IMR-90 (cell line): ENCODE measurements at regions not wholly inside any gene's neighbourhood (a gene's known extent, or its start where the extent isn't known, plus 50 kb on each side); places are given as distances from the start of the nearest gene placed in this dataset.

Experiments
- BHLHE40 ChIP-seq: fragments of 150-350 bp; IDR thresholded peaks from 2 replicates; pipeline ENCODE4 v1.6.1; 2016; ENCODE audit warnings: mild to moderate bottlenecking, low read depth, low read length
- CEBPB ChIP-seq: IDR thresholded peaks from 2 replicates; pipeline ENCODE4 v1.6.1; 2012; ENCODE audit warnings: low read depth, low read length, improper control_type of control experiment
- CHD1 ChIP-seq: IDR thresholded peaks from 2 replicates; pipeline ENCODE4 v1.6.1; 2012; ENCODE audit warnings: low read depth, low read length, improper control_type of control experiment
- FOS ChIP-seq: fragments of 150-350 bp; IDR thresholded peaks from 2 replicates; pipeline ENCODE4 v1.6.1; 2016; ENCODE audit warnings: low read depth, low read length
- MAFK ChIP-seq: IDR thresholded peaks from 2 replicates; pipeline ENCODE4 v1.6.1; 2012; ENCODE audit warnings: low read depth, low read length, improper control_type of control experiment
- MAZ ChIP-seq: IDR thresholded peaks from 2 replicates; pipeline ENCODE4 v1.6.1; 2012; ENCODE audit warnings: low read depth, mild to moderate bottlenecking, low read length, improper control_type of control experiment, moderate library complexity, borderline replicate concordance
- MXI1 ChIP-seq: IDR thresholded peaks from 2 replicates; pipeline ENCODE4 v1.6.1; 2012; ENCODE audit warnings: low read depth, mild to moderate bottlenecking, low read length, moderate library complexity, borderline replicate concordance
- NFE2L2 ChIP-seq: fragments of 150-350 bp; IDR thresholded peaks from 2 replicates; pipeline ENCODE4 v1.6.1; 2016; ENCODE audit warnings: low read depth, mild to moderate bottlenecking, low read length
- POLR2A ChIP-seq: IDR thresholded peaks from 2 replicates; pipeline ENCODE4 v1.6.1; 2012; ENCODE audit warnings: mild to moderate bottlenecking, low read depth, low read length
- RAD21 ChIP-seq: IDR thresholded peaks from 2 replicates; pipeline ENCODE4 v1.6.1; 2012; ENCODE audit warnings: low read length, improper control_type of control experiment
- SMC3 ChIP-seq: fragments of 150-350 bp; IDR thresholded peaks from 2 replicates; pipeline ENCODE4 v1.6.1; 2016; ENCODE audit warnings: low read depth, mild to moderate bottlenecking, antibody characterized with exemption, low read length, moderate library complexity
- TF ChIP-seq, protein P1 (sequence below): conservative IDR thresholded peaks from 2 replicates; pipeline ENCODE4 v1.5.1; 2012; ENCODE audit warnings: mild to moderate bottlenecking, low read depth, low read length, improper control_type of control experiment
- TF ChIP-seq, protein P2 (sequence below): fragments of 150-350 bp; IDR thresholded peaks from 2 replicates; pipeline ENCODE4 v1.6.1; 2016; ENCODE audit warnings: low read depth, mild to moderate bottlenecking, low read length, moderate library complexity, borderline replicate concordance
- TF ChIP-seq, protein P3 (sequence below): fragments of 150-350 bp; IDR thresholded peaks from 2 replicates; pipeline ENCODE4 v1.6.1; 2017; ENCODE audit warnings: mild to moderate bottlenecking, antibody characterized with exemption, low read length, low read depth

DNA sequence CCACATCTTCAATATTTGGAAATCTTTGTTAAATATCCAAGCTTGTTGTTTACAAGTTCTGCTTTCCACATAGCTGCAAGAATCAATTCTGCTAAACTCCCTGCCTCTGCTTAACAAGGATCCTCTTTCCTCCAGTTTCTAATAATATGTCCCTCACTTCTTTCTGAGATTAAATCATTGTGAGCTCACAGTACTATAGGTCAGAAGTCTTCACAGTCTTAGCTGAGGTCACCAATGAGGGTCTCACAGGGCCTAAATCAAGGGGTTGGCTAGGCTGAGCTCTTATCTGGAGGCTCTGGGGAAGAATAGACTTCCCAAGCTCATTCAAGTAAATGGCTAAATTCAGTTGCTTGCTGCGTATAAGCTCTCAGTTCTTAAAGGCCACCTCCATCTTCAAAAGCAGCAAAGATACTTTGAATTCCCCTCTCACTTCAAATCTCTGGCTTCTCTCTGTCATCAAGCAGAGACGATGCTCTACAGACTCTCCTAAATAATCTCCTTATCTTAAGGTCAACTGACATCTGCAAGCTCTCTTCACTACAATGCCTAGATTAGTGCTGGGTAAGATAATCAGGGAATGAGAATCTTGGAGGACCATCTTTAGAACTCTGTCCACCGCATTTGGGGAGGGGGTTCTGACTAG is 175.3 kb downstream of the PLPPR4 start:
- TF ChIP-seq, protein P1, sequence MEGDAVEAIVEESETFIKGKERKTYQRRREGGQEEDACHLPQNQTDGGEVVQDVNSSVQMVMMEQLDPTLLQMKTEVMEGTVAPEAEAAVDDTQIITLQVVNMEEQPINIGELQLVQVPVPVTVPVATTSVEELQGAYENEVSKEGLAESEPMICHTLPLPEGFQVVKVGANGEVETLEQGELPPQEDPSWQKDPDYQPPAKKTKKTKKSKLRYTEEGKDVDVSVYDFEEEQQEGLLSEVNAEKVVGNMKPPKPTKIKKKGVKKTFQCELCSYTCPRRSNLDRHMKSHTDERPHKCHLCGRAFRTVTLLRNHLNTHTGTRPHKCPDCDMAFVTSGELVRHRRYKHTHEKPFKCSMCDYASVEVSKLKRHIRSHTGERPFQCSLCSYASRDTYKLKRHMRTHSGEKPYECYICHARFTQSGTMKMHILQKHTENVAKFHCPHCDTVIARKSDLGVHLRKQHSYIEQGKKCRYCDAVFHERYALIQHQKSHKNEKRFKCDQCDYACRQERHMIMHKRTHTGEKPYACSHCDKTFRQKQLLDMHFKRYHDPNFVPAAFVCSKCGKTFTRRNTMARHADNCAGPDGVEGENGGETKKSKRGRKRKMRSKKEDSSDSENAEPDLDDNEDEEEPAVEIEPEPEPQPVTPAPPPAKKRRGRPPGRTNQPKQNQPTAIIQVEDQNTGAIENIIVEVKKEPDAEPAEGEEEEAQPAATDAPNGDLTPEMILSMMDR, result no peak
- TF ChIP-seq SMC3 (no peak), RAD21 (no peak), FOS (no peak), POLR2A (no peak), MXI1 (no peak), MAFK (no peak), MAZ (no peak), BHLHE40 (no peak), CEBPB (no peak), NFE2L2 (no peak), CHD1 (no peak)
- TF ChIP-seq, protein P2, sequence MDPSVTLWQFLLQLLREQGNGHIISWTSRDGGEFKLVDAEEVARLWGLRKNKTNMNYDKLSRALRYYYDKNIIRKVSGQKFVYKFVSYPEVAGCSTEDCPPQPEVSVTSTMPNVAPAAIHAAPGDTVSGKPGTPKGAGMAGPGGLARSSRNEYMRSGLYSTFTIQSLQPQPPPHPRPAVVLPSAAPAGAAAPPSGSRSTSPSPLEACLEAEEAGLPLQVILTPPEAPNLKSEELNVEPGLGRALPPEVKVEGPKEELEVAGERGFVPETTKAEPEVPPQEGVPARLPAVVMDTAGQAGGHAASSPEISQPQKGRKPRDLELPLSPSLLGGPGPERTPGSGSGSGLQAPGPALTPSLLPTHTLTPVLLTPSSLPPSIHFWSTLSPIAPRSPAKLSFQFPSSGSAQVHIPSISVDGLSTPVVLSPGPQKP, result no peak
- TF ChIP-seq, protein P3, sequence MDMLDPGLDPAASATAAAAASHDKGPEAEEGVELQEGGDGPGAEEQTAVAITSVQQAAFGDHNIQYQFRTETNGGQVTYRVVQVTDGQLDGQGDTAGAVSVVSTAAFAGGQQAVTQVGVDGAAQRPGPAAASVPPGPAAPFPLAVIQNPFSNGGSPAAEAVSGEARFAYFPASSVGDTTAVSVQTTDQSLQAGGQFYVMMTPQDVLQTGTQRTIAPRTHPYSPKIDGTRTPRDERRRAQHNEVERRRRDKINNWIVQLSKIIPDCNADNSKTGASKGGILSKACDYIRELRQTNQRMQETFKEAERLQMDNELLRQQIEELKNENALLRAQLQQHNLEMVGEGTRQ, result no peak
